B cell (primary cell): ENCODE measurements at regions not wholly inside any gene's neighbourhood (a gene's known extent, or its start where the extent isn't known, plus 50 kb on each side); places are given as distances from the start of the nearest gene placed in this dataset.

Source experiments
- ATAC-seq: fragments of 200-7000 bp; cut with Tn5 transposase; one replicate; pipeline ENCODE4 v1.10.0; 2021; ENCODE audit warnings: low read depth, mild to moderate bottlenecking, moderate number of reproducible peaks, moderate library complexity
- CTCF ChIA-PET: fragments of 350-600 bp; sonication (Branson Sonifier 250); formaldehyde crosslinking; loops from one replicate; lab custom pipeline; 2021; ENCODE audit warnings: antibody characterized with exemption, inconsistent platforms; lab: Charles Lee
- POLR2A ChIA-PET: fragments of 350-600 bp; sonication (Branson Sonifier 250); formaldehyde crosslinking; loops from one replicate; lab custom pipeline; 2021; ENCODE audit warnings: antibody characterized with exemption; lab: Charles Lee
- DNase-seq: peaks from one replicate; pipeline ENCODE4 v3.0.0; 2013
- H2AFZ ChIP-seq: 2 replicates; pipeline ENCODE4 v1.6.1; 2012; ENCODE audit warnings: mild to moderate bottlenecking, low read depth, low read length; ENCODE audit not compliant: insufficient read depth, poor library complexity, severe bottlenecking
- H3K27ac ChIP-seq, 2 donors: 1 replicate in 1 of 2; 2 replicates in 1 of 2; pipeline ENCODE4 v1.5.1; 2012 to 2013; ENCODE audit warnings: low read length in 2 of 2, mild to moderate bottlenecking in 2 of 2, moderate library complexity in 1 of 2
- H3K27me3 ChIP-seq, 4 experiments: fragments of 200-600 bp in 1 of 4; sonication (generic) in 1 of 4; replicated peaks in 1 of 4; 1 replicate in 2 of 4; 2 replicates in 2 of 4; pipeline versions ENCODE4 v1.6.1 to v1.7.0; 2013 to 2016; ENCODE audit warnings: low read length in 3 of 4, mild to moderate bottlenecking in 2 of 4, mixed read lengths in 1 of 4, moderate library complexity in 1 of 4; ENCODE audit not compliant: insufficient read depth in 4 of 4, control insufficient read depth in 3 of 4; ENCODE audit errors: control extremely low read depth in 1 of 4
- H3K36me3 ChIP-seq, 2 experiments: replicated peaks in 1 of 2; 1 replicate in 1 of 2; 2 replicates in 1 of 2; pipeline versions ENCODE4 v1.6.1 to v1.7.1; 2013; ENCODE audit warnings: low read length in 1 of 2; ENCODE audit not compliant: insufficient read depth in 2 of 2, control insufficient read depth in 1 of 2; ENCODE audit errors: control extremely low read depth in 1 of 2, extremely low read depth in 1 of 2
- H3K4me1 ChIP-seq, 2 donors: fragments of 200-600 bp in 1 of 2; sonication (generic) in 1 of 2; 1 replicate in 1 of 2; 2 replicates in 1 of 2; pipeline versions ENCODE4 v1.5.1 to v1.6.1; 2013 to 2017; ENCODE audit warnings: low read length in 2 of 2; ENCODE audit not compliant: control insufficient read depth in 2 of 2, insufficient read depth in 2 of 2
- H3K4me2 ChIP-seq: replicated peaks from 2 replicates; pipeline ENCODE3; 2012; ENCODE audit warnings: mild to moderate bottlenecking, low read depth, low read length; ENCODE audit not compliant: poor library complexity, severe bottlenecking
- H3K4me3 ChIP-seq, 5 experiments: fragments of 200-600 bp in 1 of 5; sonication (generic) in 1 of 5; 1 replicate in 3 of 5; 2 replicates in 2 of 5; pipeline versions ENCODE4 v1.5.1 to v1.7.0; 2011 to 2016; ENCODE audit warnings: low read length in 4 of 5, mild to moderate bottlenecking in 4 of 5, low read depth in 2 of 5, control low read depth in 1 of 5, moderate library complexity in 1 of 5; ENCODE audit not compliant: insufficient read depth in 1 of 5; ENCODE audit errors: control extremely low read depth in 1 of 5, extremely low read depth in 1 of 5
- H3K79me2 ChIP-seq: fragments of 200-600 bp; sonication (generic); one replicate; pipeline ENCODE4 v1.6.0; 2016; ENCODE audit warnings: low read length; ENCODE audit not compliant: control insufficient read depth, insufficient read depth
- H3K9ac ChIP-seq: fragments of 200-600 bp; sonication (generic); 2 replicates; pipeline ENCODE4 v1.6.1; 2017; ENCODE audit warnings: mild to moderate bottlenecking, low read length, moderate library complexity
- H3K9me3 ChIP-seq, 3 donors: one replicate each; pipeline versions ENCODE4 v1.6.1 to v1.7.1; 2013; ENCODE audit warnings: low read length in 2 of 3; ENCODE audit not compliant: control insufficient read depth in 2 of 3, insufficient read depth in 1 of 3; ENCODE audit errors: control extremely low read depth in 1 of 3
- H4K20me1 ChIP-seq: 2 replicates; pipeline ENCODE4 v1.6.0; 2012; ENCODE audit warnings: mild to moderate bottlenecking, low read length; ENCODE audit not compliant: insufficient read depth, control insufficient read depth, poor library complexity, severe bottlenecking
- H3K27ac Mint-ChIP-seq: one replicate; pipeline ENCODE4 v1.8.0; 2021; ENCODE audit warnings: mixed read lengths
- H3K27me3 Mint-ChIP-seq: one replicate; pipeline ENCODE4 v1.8.0; 2021; ENCODE audit warnings: mixed read lengths
- H3K4me1 Mint-ChIP-seq: one replicate; pipeline ENCODE4 v1.8.0; 2021; ENCODE audit warnings: mixed read lengths
- H3K4me3 Mint-ChIP-seq: one replicate; pipeline ENCODE4 v1.8.0; 2021; ENCODE audit warnings: mixed read lengths
- H3K9me3 Mint-ChIP-seq: one replicate; pipeline ENCODE4 v1.8.0; 2022; ENCODE audit warnings: mixed read lengths; ENCODE audit not compliant: insufficient read depth
- CTCF ChIP-seq: fragments of 200-600 bp; IDR thresholded peaks from one replicate; pipeline ENCODE4 v1.8.0; 2022; ENCODE audit warnings: antibody characterized with exemption, mild to moderate bottlenecking
- EZH2 ChIP-seq: IDR thresholded peaks from 2 replicates; pipeline ENCODE4 v1.6.1; 2012; ENCODE audit warnings: borderline replicate concordance, low read depth, mild to moderate bottlenecking, moderate library complexity, low read length; ENCODE audit not compliant: insufficient read depth, poor library complexity, severe bottlenecking
- whole genome bisulfite sequencing: methylation state at CpG from one replicate; pipeline ENCODE4 v1.1.5; 2013; ENCODE audit warnings: missing lambda C conversion rate; ENCODE audit not compliant: insufficient coverage; 5-methylcytosine and 5-hydroxymethylcytosine counted together
- intact Hi-C: fragments of 100-400 bp; cut with micrococcal nuclease; formaldehyde crosslinking; loops from one replicate; pipeline ENCODE4 v1.10.0; 2022

GRCh38 chr2:150107170-150107569, 380.3 kb downstream of the RND3 start:
- Histone ChIP-seq H3K79me2 (no peaks in the 10 kb centered on the region), H4K20me1 (no peaks in the 10 kb centered on the region), H3K36me3 (no peaks in the 10 kb centered on the region), H3K4me2 (no peak overlapping the region), H3K4me1 (no peaks in the 10 kb centered on the region), H2AFZ (no peak overlapping the region), H3K4me3 (no peak overlapping the region), H3K9me3 (no peaks in the 10 kb centered on the region), H3K9ac (no peak overlapping the region), H3K27me3 (no peaks in the 10 kb centered on the region), H3K27ac (no peak overlapping the region)
- Mint-ChIP-seq H3K27me3 (no peaks in the 10 kb centered on the region), H3K4me1 (no peaks in the 10 kb centered on the region), H3K4me3 (no peak overlapping the region), H3K27ac (no peak overlapping the region), H3K9me3 (peaks cover 4% of the 10 kb centered on the region)
- ChIA-PET POLR2A (no interaction called here), CTCF (no interaction called here)
- ATAC-seq (no peak), DNase-seq (no peak)
- WGBS, result no CpG with 5 or more reads among the region's 1 CpG
- intact Hi-C loops, result no loop called here
- TF ChIP-seq EZH2 (no peak), CTCF (no peak)

- CTCF ChIA-PET, result no interaction called here
Measured at GRCh38 chr2:150101947-150102346, 385.5 kb downstream of the RND3 start.

More at GRCh38 chr2:150101947-150102346, 385.5 kb downstream of the RND3 start:
- DNase-seq, result no peak
- Histone ChIP-seq H3K36me3 (no peaks in the 10 kb centered on the region), H3K9ac (no peak overlapping the region), H3K4me1 (no peaks in the 10 kb centered on the region), H2AFZ (no peak overlapping the region), H3K4me2 (no peak overlapping the region), H3K27me3 (no peaks in the 10 kb centered on the region), H3K27ac (no peak overlapping the region), H3K79me2 (no peaks in the 10 kb centered on the region), H3K9me3 (no peaks in the 10 kb centered on the region), H4K20me1 (no peaks in the 10 kb centered on the region), H3K4me3 (no peak overlapping the region)
- H3K27ac Mint-ChIP-seq, result no peak overlapping the region
- no peaks in the 10 kb centered on the region for H3K4me1 Mint-ChIP-seq
- intact Hi-C loops, result no loop called here
- no peak overlapping the region for H3K4me3 Mint-ChIP-seq
- TF ChIP-seq CTCF (no peak), EZH2 (no peak)
- H3K27me3 Mint-ChIP-seq, result no peaks in the 10 kb centered on the region
- H3K9me3 Mint-ChIP-seq, result peaks cover 1% of the 10 kb centered on the region
- ATAC-seq, result no peak
- POLR2A ChIA-PET, result no interaction called here
- no CpG with 5 or more reads among the region's 2 CpGs for WGBS
